ENCODE measurements at regions not wholly inside any gene's neighbourhood (a gene's known extent, or its start where the extent isn't known, plus 50 kb on each side); places are given as distances from the start of the nearest gene placed in this dataset.

DNA sequence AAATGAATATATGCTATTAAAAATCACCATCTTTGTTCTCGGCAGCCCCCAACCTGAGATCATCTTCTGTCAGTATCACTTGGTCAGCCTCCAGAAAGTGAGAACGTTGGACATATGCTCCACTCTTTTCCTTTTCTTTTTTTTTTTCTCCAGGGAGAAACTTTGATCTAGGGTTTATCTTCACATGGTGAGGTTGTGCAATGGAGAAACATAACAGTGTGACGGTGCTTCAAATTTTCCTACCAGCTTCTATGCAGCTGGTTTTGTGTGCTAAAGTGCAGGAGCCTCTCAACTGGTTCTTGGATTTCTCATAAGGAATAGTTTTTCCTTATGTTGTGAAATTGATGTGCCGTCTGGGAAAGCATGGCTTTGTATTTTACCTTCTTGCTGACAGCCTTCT lies 1202.9 kb downstream of the NCAM2 start:
- BruUV-seq (replicated peaks), result no TSS peak
- ATAC-seq, result no peak
- Histone ChIP-seq H3K36me3 (ENCODE audit: control insufficient read depth in 2 of 2, insufficient read depth in 2 of 2, low read length in 1 of 2) (no peaks in the 10 kb centered on the region), H3K4me3 (no peak overlapping the region), H3K9me3 (replicated peaks; ENCODE audit: control insufficient read depth, insufficient read depth, low read length) (no peaks in the 10 kb centered on the region), H4K20me1 (ENCODE audit: control insufficient read depth, insufficient read depth) (no peaks in the 10 kb centered on the region), H3K27ac (ENCODE audit: control insufficient read depth, insufficient read depth) (no peak overlapping the region), H3K4me1 (ENCODE audit: control insufficient read depth, insufficient read depth, low read length) (no peaks in the 10 kb centered on the region), H3K4me2 (ENCODE audit: control insufficient read depth, insufficient read depth) (no peak overlapping the region), H3K27me3 (replicated peaks in 1 of 2; ENCODE audit: control insufficient read depth in 2 of 2, insufficient read depth in 2 of 2, low read length in 1 of 2) (no peaks in the 10 kb centered on the region), H3K9ac (ENCODE audit: control insufficient read depth, insufficient read depth, low read length) (no peak overlapping the region), H2AFZ (ENCODE audit: control insufficient read depth, low read depth, low read length) (no peak overlapping the region), H3K79me2 (ENCODE audit: control insufficient read depth, insufficient read depth, low read length) (no peaks in the 10 kb centered on the region)
- WGBS (ENCODE audit: insufficient coverage, insufficient replicate concordance, low lambda C conversion rate, missing lambda C conversion rate), result 22% methylated on average over 4 of the region's 4 CpGs
- in situ Hi-C loops (cut with MboI) (no loop called here), intact Hi-C loops (cut with micrococcal nuclease; ENCODE audit: unreplicated experiment) (no loop called here)
- TF ChIP-seq RBBP5 (conservative IDR thresholded peaks at IDR 0.05), result no peak
- TF ChIP-seq CBX3 (IDR thresholded peaks at IDR 0.05; ENCODE audit: borderline replicate concordance, low read depth), result no peak
- TF ChIP-seq RELA (IDR thresholded peaks at IDR 0.05; ENCODE audit: borderline replicate concordance, partially characterized antibody), result no peak
- TF ChIP-seq, protein P1, sequence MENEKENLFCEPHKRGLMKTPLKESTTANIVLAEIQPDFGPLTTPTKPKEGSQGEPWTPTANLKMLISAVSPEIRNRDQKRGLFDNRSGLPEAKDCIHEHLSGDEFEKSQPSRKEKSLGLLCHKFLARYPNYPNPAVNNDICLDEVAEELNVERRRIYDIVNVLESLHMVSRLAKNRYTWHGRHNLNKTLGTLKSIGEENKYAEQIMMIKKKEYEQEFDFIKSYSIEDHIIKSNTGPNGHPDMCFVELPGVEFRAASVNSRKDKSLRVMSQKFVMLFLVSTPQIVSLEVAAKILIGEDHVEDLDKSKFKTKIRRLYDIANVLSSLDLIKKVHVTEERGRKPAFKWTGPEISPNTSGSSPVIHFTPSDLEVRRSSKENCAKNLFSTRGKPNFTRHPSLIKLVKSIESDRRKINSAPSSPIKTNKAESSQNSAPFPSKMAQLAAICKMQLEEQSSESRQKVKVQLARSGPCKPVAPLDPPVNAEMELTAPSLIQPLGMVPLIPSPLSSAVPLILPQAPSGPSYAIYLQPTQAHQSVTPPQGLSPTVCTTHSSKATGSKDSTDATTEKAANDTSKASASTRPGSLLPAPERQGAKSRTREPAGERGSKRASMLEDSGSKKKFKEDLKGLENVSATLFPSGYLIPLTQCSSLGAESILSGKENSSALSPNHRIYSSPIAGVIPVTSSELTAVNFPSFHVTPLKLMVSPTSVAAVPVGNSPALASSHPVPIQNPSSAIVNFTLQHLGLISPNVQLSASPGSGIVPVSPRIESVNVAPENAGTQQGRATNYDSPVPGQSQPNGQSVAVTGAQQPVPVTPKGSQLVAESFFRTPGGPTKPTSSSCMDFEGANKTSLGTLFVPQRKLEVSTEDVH (IDR thresholded peaks at IDR 0.05; ENCODE audit: low read depth, partially characterized antibody), result no peak
- no peak for DNase-seq (ENCODE audit: low read depth, low spot score)
- ChIA-PET POLR2A (no interaction called here), RAD21 (ENCODE audit: unreplicated experiment) (no interaction called here), SMC1A (ENCODE audit: uncharacterized antibody, unreplicated experiment) (no interaction called here), CTCF (no interaction called here)
- no peak for FAIRE-seq

DNA sequence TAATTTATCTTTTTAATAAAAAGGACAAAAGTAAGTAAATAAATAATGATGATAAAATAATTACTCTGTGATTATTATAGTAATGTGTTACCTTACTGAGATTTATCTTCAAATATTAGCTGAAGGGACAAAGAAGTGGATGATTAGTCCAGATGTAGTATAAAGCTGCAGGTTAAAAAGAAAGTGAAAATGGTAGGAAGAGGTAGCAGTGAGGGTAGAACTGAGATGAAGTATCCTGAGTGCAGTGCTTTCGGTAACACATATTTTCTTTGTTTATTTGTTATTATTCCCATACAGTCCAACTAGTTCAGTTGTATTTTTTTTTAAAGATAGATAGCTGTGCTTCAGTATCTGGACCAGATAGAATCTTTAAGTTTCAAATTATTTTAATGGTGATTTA lies 1203.5 kb downstream of the NCAM2 start:
- in situ Hi-C loops (cut with MboI), result no loop called here
- 62% methylated on average over 1 of the region's 1 CpG for WGBS (ENCODE audit: insufficient coverage, insufficient replicate concordance, low lambda C conversion rate, missing lambda C conversion rate)
- H3K4me2 ChIP-seq (ENCODE audit: control insufficient read depth, insufficient read depth), result no peak overlapping the region
- H3K4me3 ChIP-seq, result no peak overlapping the region
- no peak for TF ChIP-seq BCL11A (IDR thresholded peaks at IDR 0.05; ENCODE audit: low read depth, low read length)
- TF ChIP-seq SREBF2 (IDR thresholded peaks at IDR 0.05; ENCODE audit: low read length), result no peak
- no peak for TF ChIP-seq PAX8 (IDR thresholded peaks at IDR 0.05)
- no peak for TF ChIP-seq POLR2AphosphoS5 (IDR thresholded peaks at IDR 0.05; ENCODE audit: low read length)
- no TSS peak for BruUV-seq (replicated peaks)
- H3K79me2 ChIP-seq (ENCODE audit: control insufficient read depth, insufficient read depth, low read length), result no peaks in the 10 kb centered on the region
- H3K27me3 ChIP-seq (replicated peaks in 1 of 2; ENCODE audit: control insufficient read depth in 2 of 2, insufficient read depth in 2 of 2, low read length in 1 of 2), result no peaks in the 10 kb centered on the region
- H3K27ac ChIP-seq (ENCODE audit: control insufficient read depth, insufficient read depth), result no peak overlapping the region
- FAIRE-seq, result no peak
- intact Hi-C loops (cut with micrococcal nuclease; ENCODE audit: unreplicated experiment), result no loop called here
- RAD21 ChIA-PET (ENCODE audit: unreplicated experiment), result no interaction called here
- POLR2A ChIA-PET, result no interaction called here
- CTCF ChIA-PET, result no interaction called here
- H2AFZ ChIP-seq (ENCODE audit: control insufficient read depth, low read depth, low read length), result no peak overlapping the region
- no peak for ATAC-seq
- H4K20me1 ChIP-seq (ENCODE audit: control insufficient read depth, insufficient read depth), result no peaks in the 10 kb centered on the region
- no peaks in the 10 kb centered on the region for H3K9me3 ChIP-seq (replicated peaks; ENCODE audit: control insufficient read depth, insufficient read depth, low read length)
- H3K4me1 ChIP-seq (ENCODE audit: control insufficient read depth, insufficient read depth, low read length), result no peaks in the 10 kb centered on the region
- no peak overlapping the region for H3K9ac ChIP-seq (ENCODE audit: control insufficient read depth, insufficient read depth, low read length)
- SMC1A ChIA-PET (ENCODE audit: uncharacterized antibody, unreplicated experiment), result no interaction called here
- DNase-seq (ENCODE audit: low read depth, low spot score), result no peak
- H3K36me3 ChIP-seq (ENCODE audit: control insufficient read depth in 2 of 2, insufficient read depth in 2 of 2, low read length in 1 of 2), result no peaks in the 10 kb centered on the region
